ENCODE measurements at regions not wholly inside any gene's neighbourhood (a gene's known extent, or its start where the extent isn't known, plus 50 kb on each side); places are given as distances from the start of the nearest gene placed in this dataset.
"Not testable (repeated sequence)": the region's sequence is repeated elsewhere in the genome, so short reads cannot be mapped to it uniquely, and the experiment has no call there.

GRCh38 chrX:95791876-95792275 lies 892.8 kb upstream of the DIAPH2 start:
- no peak for DNase-seq (ENCODE audit: low read depth)

- no peak for DNase-seq (ENCODE audit: low read depth)
Measured at GRCh38 chrX:95797344-95797743, 887.3 kb upstream of the DIAPH2 start.

GRCh38 chrX:95823796-95824195 lies 860.8 kb upstream of the DIAPH2 start:
- no peak for DNase-seq (ENCODE audit: low read depth)

- DNase-seq (ENCODE audit: low read depth) = no peak
Measured at GRCh38 chrX:95835223-95835622, 849.4 kb upstream of the DIAPH2 start.

- no peak for DNase-seq (ENCODE audit: low read depth)
Measured at GRCh38 chrX:95836517-95836916, 848.1 kb upstream of the DIAPH2 start.

GRCh38 chrX:95841863-95842262 lies 842.8 kb upstream of the DIAPH2 start:
- no peak for DNase-seq (ENCODE audit: low read depth)

- DNase-seq (ENCODE audit: low read depth) = no peak
Measured at GRCh38 chrX:95860127-95860526, 824.5 kb upstream of the DIAPH2 start.

GRCh38 chrX:95875661-95876060 lies 809.0 kb upstream of the DIAPH2 start:
- DNase-seq (ENCODE audit: low read depth) = no peak

- DNase-seq (ENCODE audit: low read depth) = no peak
Measured at GRCh38 chrX:95878874-95879273, 805.8 kb upstream of the DIAPH2 start.

GRCh38 chrX:95884186-95884585 lies 800.5 kb upstream of the DIAPH2 start:
- DNase-seq (ENCODE audit: low read depth) = no peak

GRCh38 chrX:95885074-95885473 lies 799.6 kb upstream of the DIAPH2 start:
- no peak for DNase-seq (ENCODE audit: low read depth)

GRCh38 chrX:95889279-95889678 lies 795.4 kb upstream of the DIAPH2 start:
- no peak for DNase-seq (ENCODE audit: low read depth)

GRCh38 chrX:95893636-95894035 lies 791.0 kb upstream of the DIAPH2 start:
- no peak for DNase-seq (ENCODE audit: low read depth)

- no peak for DNase-seq (ENCODE audit: low read depth)
Measured at GRCh38 chrX:95903490-95903889, 781.2 kb upstream of the DIAPH2 start.

GRCh38 chrX:95903975-95904374 lies 780.7 kb upstream of the DIAPH2 start:
- DNase-seq (ENCODE audit: low read depth) = no peak

- DNase-seq (ENCODE audit: low read depth) = no peak
Measured at GRCh38 chrX:95907081-95907480, 777.6 kb upstream of the DIAPH2 start.

GRCh38 chrX:95911062-95911461 lies 773.6 kb upstream of the DIAPH2 start:
- DNase-seq (ENCODE audit: low read depth) = no peak

GRCh38 chrX:95919605-95920004 lies 765.0 kb upstream of the DIAPH2 start:
- DNase-seq (ENCODE audit: low read depth) = no peak

GRCh38 chrX:95945528-95945927 lies 739.1 kb upstream of the DIAPH2 start:
- no peak for DNase-seq (ENCODE audit: low read depth)

- DNase-seq (ENCODE audit: low read depth) = no peak
Measured at GRCh38 chrX:95949588-95949987, 735.1 kb upstream of the DIAPH2 start.

GRCh38 chrX:95950679-95951078 lies 734.0 kb upstream of the DIAPH2 start:
- no peak for DNase-seq (ENCODE audit: low read depth)

GRCh38 chrX:95953564-95953963 lies 731.1 kb upstream of the DIAPH2 start:
- no peak for DNase-seq (ENCODE audit: low read depth)

GRCh38 chrX:95956745-95957144 lies 727.9 kb upstream of the DIAPH2 start:
- DNase-seq (ENCODE audit: low read depth) = no peak

GRCh38 chrX:95973456-95974095 lies 711.1 kb upstream of the DIAPH2 start:
- DNase-seq (ENCODE audit: low read depth) = not testable (repeated sequence)

- DNase-seq (ENCODE audit: low read depth) = no peak
Measured at GRCh38 chrX:95974096-95974470, 710.6 kb upstream of the DIAPH2 start.
